Limb (tissue), 2 donors: ENCODE measurements at regions not wholly inside any gene's neighbourhood (a gene's known extent, or its start where the extent isn't known, plus 50 kb on each side); places are given as distances from the start of the nearest gene placed in this dataset.
"Not testable (repeated sequence)": the region's sequence is repeated elsewhere in the genome, so short reads cannot be mapped to it uniquely, and the experiment has no call there.

Source experiments
- DNase-seq, 2 donors: peaks; one replicate each; pipeline ENCODE4 v3.0.0-alpha.2; 2016; ENCODE audit errors: extremely low spot score in 2 of 2

- DNase-seq: no peak
Observed at GRCh38 chr13:28607187-28607955, 51.6 kb upstream of the POMP start.

- DNase-seq: no peak
Observed at GRCh38 chr13:28606466-28606865, 52.5 kb upstream of the POMP start.

- not testable (repeated sequence) for DNase-seq
Observed at GRCh38 chr13:28605147-28605546, 53.8 kb upstream of the POMP start.

GRCh38 chr13:28603043-28603664, 55.8 kb upstream of the POMP start:
- no peak for DNase-seq

- no peak for DNase-seq
Observed at GRCh38 chr13:28602580-28602979, 56.4 kb upstream of the POMP start.

- DNase-seq: no peak
Observed at GRCh38 chr13:28601581-28601980, 57.3 kb upstream of the POMP start.

GRCh38 chr13:28597641-28598040, 61.3 kb upstream of the POMP start:
- DNase-seq: no peak

GRCh38 chr13:28590461-28590860, 68.5 kb upstream of the POMP start:
- DNase-seq: no peak

GRCh38 chr13:28588296-28588695, 70.6 kb upstream of the POMP start:
- no peak for DNase-seq

- no peak for DNase-seq
Observed at GRCh38 chr13:28587174-28587540, 71.8 kb upstream of the POMP start.

GRCh38 chr13:28586439-28587173, 72.3 kb upstream of the POMP start:
- no peak for DNase-seq

GRCh38 chr13:28585561-28585960, 73.4 kb upstream of the POMP start:
- DNase-seq: no peak

- no peak for DNase-seq
Observed at GRCh38 chr13:28584873-28585381, 74.0 kb upstream of the POMP start.

- DNase-seq: no peak
Observed at GRCh38 chr13:28583651-28584091, 75.3 kb upstream of the POMP start.

GRCh38 chr13:28582892-28583240, 76.1 kb upstream of the POMP start:
- DNase-seq: no peak

GRCh38 chr13:28582225-28582891, 76.6 kb upstream of the POMP start:
- DNase-seq: no peak

- no peak for DNase-seq
Observed at GRCh38 chr13:28581451-28581850, 77.5 kb upstream of the POMP start.

- no peak for DNase-seq
Observed at GRCh38 chr13:28579736-28580135, 79.2 kb upstream of the POMP start.

- no peak for DNase-seq
Observed at GRCh38 chr13:28579322-28579721, 79.6 kb upstream of the POMP start.

GRCh38 chr13:28576067-28576466, 81.1 kb upstream of the FLT1 start:
- DNase-seq: no peak

GRCh38 chr13:28575200-28575599, 80.3 kb upstream of the FLT1 start:
- DNase-seq: no peak

- DNase-seq: no peak
Observed at GRCh38 chr13:28574617-28575142, 79.8 kb upstream of the FLT1 start.
